Left lung (tissue), 4 donors: ENCODE measurements at regions not wholly inside any gene's neighbourhood (a gene's known extent, or its start where the extent isn't known, plus 50 kb on each side); places are given as distances from the start of the nearest gene placed in this dataset.

ENCODE experiments used
- ATAC-seq: fragments of 200-7000 bp; cut with Tn5 transposase; one replicate; pipeline ENCODE4 v1.9.1; 2020; ENCODE audit warnings: moderate library complexity
- DNase-seq, 4 donors: peaks; one replicate each; pipeline ENCODE4 v3.0.0-alpha.2; 2013 to 2020
- H3K27ac ChIP-seq, 2 donors: fragments of 200-600 bp; sonication (generic) in 1 of 2; one replicate each; pipeline versions ENCODE4 v1.5.0 to v1.8.0; 2020 to 2021
- H3K27me3 ChIP-seq, 2 donors: fragments of 200-600 bp; sonication (generic) in 1 of 2; one replicate each; pipeline versions ENCODE4 v1.5.0 to v1.8.0; 2020 to 2021
- H3K36me3 ChIP-seq, 2 donors: fragments of 200-600 bp; sonication (generic) in 1 of 2; one replicate each; pipeline versions ENCODE4 v1.5.0 to v1.8.0; 2020 to 2021
- H3K4me1 ChIP-seq, 2 donors: fragments of 200-600 bp; one replicate each; pipeline ENCODE4 v1.8.0; 2021
- H3K4me3 ChIP-seq, 2 donors: fragments of 200-600 bp; sonication (generic) in 1 of 2; one replicate each; pipeline versions ENCODE4 v1.5.0 to v1.8.0; 2020 to 2021; ENCODE audit warnings: mild to moderate bottlenecking in 1 of 2
- H3K9me3 ChIP-seq, 2 donors: fragments of 200-600 bp; sonication (generic) in 1 of 2; one replicate each; pipeline versions ENCODE4 v1.5.0 to v1.8.0; 2020 to 2021
- CTCF ChIP-seq, 2 donors: fragments of 200-600 bp; sonication (generic) in 1 of 2; IDR thresholded peaks; one replicate each; pipeline versions ENCODE4 v1.5.0 to v1.8.0; 2021; ENCODE audit warnings: antibody characterized with exemption in 2 of 2
- intact Hi-C, 2 donors: fragments of 100-400 bp; cut with DNase I; formaldehyde crosslinking; loops; one replicate each; pipeline versions ENCODE4 v1.11.2 to v1.14.2; 2022
- donor health status: DM: no; HTN: yes; CAD: no.
- donor health status: DM: no; HTN: no; CAD: no.

- no peak for TF ChIP-seq CTCF (IDR thresholded peaks at IDR 0.05)
- Histone ChIP-seq H3K9me3 (no peaks in the 10 kb centered on the region), H3K4me1 (no peaks in the 10 kb centered on the region), H3K27ac (no peak overlapping the region), H3K27me3 (no peaks in the 10 kb centered on the region), H3K4me3 (no peak overlapping the region), H3K36me3 (no peaks in the 10 kb centered on the region)
- DNase-seq = no peak
- intact Hi-C loops = no loop called here
- ATAC-seq = no peak
Observed at GRCh38 chr2:35463805-35464596, 891.6 kb upstream of the CRIM1 start.

- Histone ChIP-seq H3K27ac (no peak overlapping the region), H3K4me1 (no peaks in the 10 kb centered on the region), H3K36me3 (no peaks in the 10 kb centered on the region), H3K4me3 (no peak overlapping the region), H3K9me3 (no peaks in the 10 kb centered on the region), H3K27me3 (no peaks in the 10 kb centered on the region)
- ATAC-seq (no peak), DNase-seq (no peak)
- no peak for TF ChIP-seq CTCF (IDR thresholded peaks at IDR 0.05)
- intact Hi-C loops = no loop called here
Observed at GRCh38 chr2:35462226-35462998, 893.2 kb upstream of the CRIM1 start.

GRCh38 chr2:35461406-35461805 lies 894.2 kb upstream of the CRIM1 start:
- H3K36me3 ChIP-seq = no peaks in the 10 kb centered on the region
- no peak overlapping the region for H3K27ac ChIP-seq
- no peaks in the 10 kb centered on the region for H3K9me3 ChIP-seq
- H3K27me3 ChIP-seq = no peaks in the 10 kb centered on the region
- ATAC-seq = no peak
- no peak for DNase-seq
- H3K4me3 ChIP-seq = no peak overlapping the region
- TF ChIP-seq CTCF (IDR thresholded peaks at IDR 0.05) = no peak
- intact Hi-C loops = no loop called here
- H3K4me1 ChIP-seq = no peaks in the 10 kb centered on the region

GRCh38 chr2:35454966-35455638 lies 900.5 kb upstream of the CRIM1 start:
- Histone ChIP-seq H3K27me3 (no peaks in the 10 kb centered on the region), H3K27ac (no peak overlapping the region), H3K36me3 (no peaks in the 10 kb centered on the region), H3K4me1 (no peaks in the 10 kb centered on the region), H3K9me3 (no peaks in the 10 kb centered on the region), H3K4me3 (no peak overlapping the region)
- intact Hi-C loops = no loop called here
- DNase-seq (no peak), ATAC-seq (no peak)
- TF ChIP-seq CTCF (IDR thresholded peaks at IDR 0.05) = no peak

- ATAC-seq (no peak), DNase-seq (no peak)
- Histone ChIP-seq H3K27me3 (no peaks in the 10 kb centered on the region), H3K4me3 (no peak overlapping the region), H3K27ac (no peak overlapping the region), H3K36me3 (no peaks in the 10 kb centered on the region), H3K9me3 (no peaks in the 10 kb centered on the region), H3K4me1 (no peaks in the 10 kb centered on the region)
- intact Hi-C loops = no loop called here
- no peak for TF ChIP-seq CTCF (IDR thresholded peaks at IDR 0.05)
Observed at GRCh38 chr2:35447821-35448220, 907.8 kb upstream of the CRIM1 start.
